ENCODE measurements at regions not wholly inside any gene's neighbourhood (a gene's known extent, or its start where the extent isn't known, plus 50 kb on each side); places are given as distances from the start of the nearest gene placed in this dataset.
A peak's percentile ranks its signal among the peaks of the same experiment; 100 is the strongest.
"Not testable (repeated sequence)": the region's sequence is repeated elsewhere in the genome, so short reads cannot be mapped to it uniquely, and the experiment has no call there.

GRCh38 chr14:29391231-29391630 lies 536.4 kb downstream of the PRKD1 start:
- no peak for ATAC-seq
- no peak for DNase-seq
- intact Hi-C loops (cut with DNase I): no loop called here

DNA sequence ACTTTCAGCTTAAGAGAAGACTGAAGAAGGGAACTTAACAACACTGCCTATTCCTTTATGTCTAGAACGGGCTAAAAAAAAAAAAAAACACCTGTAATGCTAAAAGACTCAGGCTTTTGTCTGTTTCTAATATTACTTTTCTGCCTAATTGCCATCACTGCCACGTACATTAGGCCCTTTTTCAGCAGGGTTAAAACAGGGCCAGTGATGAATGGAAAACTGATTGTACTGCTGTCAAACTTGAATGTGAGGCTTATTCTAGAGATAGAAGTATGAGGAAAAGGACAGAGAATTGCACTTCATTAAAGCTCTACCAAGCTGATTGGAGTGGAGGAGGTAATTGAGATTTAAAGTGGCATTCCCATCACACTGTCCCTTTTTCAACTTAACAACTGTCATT lies 535.8 kb downstream of the PRKD1 start:
- ATAC-seq (no peak), DNase-seq (no peak)
- intact Hi-C loops (cut with DNase I): no loop called here

DNA sequence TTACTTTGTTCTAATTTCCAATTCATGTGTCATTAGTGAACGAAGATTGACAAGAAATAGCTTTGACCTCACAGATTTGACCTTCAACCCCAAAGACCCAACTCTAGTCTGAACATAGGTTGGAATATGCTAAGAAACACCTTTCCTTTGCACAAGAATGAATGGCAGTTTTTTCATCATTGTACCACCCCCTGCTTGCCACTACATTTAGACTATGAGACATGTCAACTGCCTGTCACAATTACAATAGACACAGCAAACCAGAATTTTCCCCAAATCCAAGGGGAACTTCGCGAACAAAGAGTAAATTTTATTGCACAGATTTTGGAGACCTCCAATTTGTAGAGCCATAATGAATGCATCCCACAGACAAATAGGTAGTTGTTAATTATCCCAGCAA lies 535.4 kb downstream of the PRKD1 start:
- intact Hi-C loops (cut with DNase I): no loop called here
- DNase-seq: no peak
- ATAC-seq: no peak

DNA sequence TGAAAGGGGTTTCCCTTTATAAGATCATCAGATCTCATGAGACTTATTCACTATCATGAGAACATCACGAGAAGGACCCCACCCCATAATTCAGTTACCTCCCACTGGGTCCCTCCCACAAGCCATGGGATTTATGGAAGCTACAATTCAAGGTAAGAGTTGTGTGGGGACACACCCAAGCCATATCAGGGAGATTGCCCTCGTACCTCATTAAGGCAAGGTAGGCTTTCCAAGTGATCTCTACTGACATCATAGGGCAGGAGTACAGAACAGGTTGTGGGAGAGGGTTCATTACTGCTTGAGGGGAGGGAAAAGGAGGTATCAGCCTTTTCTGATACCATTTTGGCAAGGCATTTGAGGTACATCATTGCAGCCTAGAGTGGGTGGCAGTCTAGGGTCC lies 524.6 kb downstream of the PRKD1 start:
- intact Hi-C loops (cut with DNase I): no loop called here
- ATAC-seq (no peak), DNase-seq (no peak)

GRCh38 chr14:29410581-29410980 lies 517.1 kb downstream of the PRKD1 start:
- no peak for DNase-seq
- intact Hi-C loops (cut with DNase I): no loop called here
- no peak for ATAC-seq

DNA sequence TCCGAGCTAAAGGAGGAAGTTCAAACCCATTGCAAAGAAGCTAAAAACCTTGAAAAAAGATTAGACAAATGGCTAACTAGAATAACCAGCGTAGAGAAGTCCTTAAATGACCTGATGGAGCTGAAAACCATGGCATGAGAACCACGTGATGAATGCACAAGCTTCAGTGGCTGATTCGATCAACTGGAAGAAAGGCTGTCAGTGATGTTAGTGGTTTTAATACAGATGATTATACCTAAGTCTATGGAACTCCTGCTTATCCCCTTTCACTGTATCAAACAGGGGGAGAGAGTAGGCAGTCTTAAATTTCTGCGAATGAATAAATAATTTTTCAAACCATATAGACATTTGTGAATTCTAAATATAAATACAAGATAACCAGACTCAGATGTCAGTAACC lies 512.7 kb downstream of the PRKD1 start:
- ATAC-seq; DNase-seq; intact Hi-C loops (cut with DNase I): not testable (repeated sequence)

GRCh38 chr14:29419736-29420135 lies 507.9 kb downstream of the PRKD1 start:
- ATAC-seq: no peak
- no peak for DNase-seq

GRCh38 chr14:29421156-29421728 lies 506.4 kb downstream of the PRKD1 start:
- no peak for DNase-seq
- intact Hi-C loops (cut with DNase I): no loop called here
- no peak for ATAC-seq

More at GRCh38 chr14:29419736-29420135, 507.9 kb downstream of the PRKD1 start:
- intact Hi-C loops (cut with DNase I): no loop called here

DNA sequence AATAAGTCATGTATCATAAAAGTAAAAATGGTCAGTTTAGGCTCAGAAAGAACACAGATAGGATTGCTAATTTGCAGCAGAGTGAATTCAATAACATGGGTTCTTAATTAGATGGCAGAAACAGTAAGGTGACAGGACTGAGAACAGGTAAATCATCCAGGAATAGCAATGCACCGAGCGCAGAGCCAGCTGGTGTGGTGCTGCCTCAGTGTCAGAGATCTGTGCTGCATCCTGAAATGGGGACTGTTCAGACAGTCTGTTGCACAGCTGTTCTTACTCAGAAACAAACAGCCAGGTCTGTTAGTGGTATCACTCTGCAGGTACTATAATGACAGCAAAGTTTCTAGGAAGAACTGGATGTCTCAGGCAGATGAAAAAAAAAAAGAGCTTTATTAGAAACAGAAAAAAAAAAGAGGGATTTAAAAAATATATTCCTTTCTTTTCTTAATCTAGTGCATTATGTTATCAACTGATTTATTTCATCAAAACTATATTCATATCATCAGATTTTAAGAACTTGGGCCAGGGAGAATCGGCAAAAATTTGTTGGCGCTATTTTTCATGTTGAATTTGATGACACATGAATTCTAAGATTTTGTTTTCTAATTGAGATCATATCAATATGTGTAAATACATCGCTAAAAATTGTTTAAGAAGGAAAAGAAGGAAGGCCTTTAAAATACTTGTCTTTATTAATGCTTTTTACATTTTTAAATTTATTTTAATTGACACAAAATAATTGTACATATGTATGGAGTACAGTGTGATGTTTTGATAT lies 501.8 kb downstream of the PRKD1 start:
- DNase-seq (no peak), ATAC-seq (no peak)
- intact Hi-C loops (cut with DNase I): no loop called here

GRCh38 chr14:29442696-29443095 lies 485.0 kb downstream of the PRKD1 start:
- no peak for DNase-seq
- intact Hi-C loops (cut with DNase I): no loop called here
- ATAC-seq: peak in 1 of 2 donors; percentile 37

- ATAC-seq (no peak), DNase-seq (no peak)
- intact Hi-C loops (cut with DNase I): no loop called here
Observed at GRCh38 chr14:29444216-29444615, 483.4 kb downstream of the PRKD1 start.

DNA sequence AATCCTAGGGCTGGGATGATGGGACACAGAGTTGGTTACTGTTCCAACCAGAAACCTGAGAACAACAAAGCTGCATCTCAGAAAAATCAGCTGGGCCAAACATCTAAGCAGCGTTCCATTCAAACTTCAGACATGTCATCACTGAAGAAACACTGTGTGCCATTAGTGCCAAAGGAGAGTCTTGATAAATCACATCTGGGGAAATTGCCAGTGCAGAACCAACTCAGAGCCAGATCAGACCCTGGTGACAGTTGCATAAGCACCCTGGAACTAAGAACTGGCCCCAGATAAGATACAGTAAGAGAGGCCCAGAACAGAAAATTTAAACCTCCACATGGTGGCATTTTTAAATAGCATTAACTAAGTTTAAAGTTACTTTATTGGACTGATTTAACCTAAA lies 482.8 kb downstream of the PRKD1 start:
- DNase-seq: no peak
- intact Hi-C loops (cut with DNase I): no loop called here
- peak; percentile 67 to 71 for ATAC-seq

GRCh38 chr14:29446971-29447370 lies 480.7 kb downstream of the PRKD1 start:
- DNase-seq: no peak
- intact Hi-C loops (cut with DNase I): no loop called here
- ATAC-seq: no peak

- intact Hi-C loops (cut with DNase I): no loop called here
- no peak for ATAC-seq
- DNase-seq: no peak
Observed at GRCh38 chr14:29451941-29452340, 475.7 kb downstream of the PRKD1 start.

DNA sequence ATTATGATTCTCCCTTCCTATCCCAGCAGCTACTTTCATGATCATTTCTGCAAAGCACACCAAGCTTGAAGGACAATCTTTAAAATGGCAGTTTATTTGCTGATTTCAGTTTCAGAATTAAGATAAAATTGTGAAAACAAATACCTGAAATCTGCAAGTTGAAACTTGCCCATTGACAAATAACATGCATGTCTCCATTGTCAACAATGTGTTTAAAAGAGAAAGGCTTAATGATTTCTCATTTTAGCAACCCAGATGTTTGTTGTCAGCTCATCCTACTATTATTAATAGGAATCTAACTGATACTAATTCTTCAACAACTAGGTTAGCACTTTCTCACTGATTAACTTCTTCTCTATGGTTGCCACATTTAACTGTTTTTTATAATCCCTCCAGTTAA lies 474.6 kb downstream of the PRKD1 start:
- no peak for ATAC-seq
- intact Hi-C loops (cut with DNase I): no loop called here

DNA sequence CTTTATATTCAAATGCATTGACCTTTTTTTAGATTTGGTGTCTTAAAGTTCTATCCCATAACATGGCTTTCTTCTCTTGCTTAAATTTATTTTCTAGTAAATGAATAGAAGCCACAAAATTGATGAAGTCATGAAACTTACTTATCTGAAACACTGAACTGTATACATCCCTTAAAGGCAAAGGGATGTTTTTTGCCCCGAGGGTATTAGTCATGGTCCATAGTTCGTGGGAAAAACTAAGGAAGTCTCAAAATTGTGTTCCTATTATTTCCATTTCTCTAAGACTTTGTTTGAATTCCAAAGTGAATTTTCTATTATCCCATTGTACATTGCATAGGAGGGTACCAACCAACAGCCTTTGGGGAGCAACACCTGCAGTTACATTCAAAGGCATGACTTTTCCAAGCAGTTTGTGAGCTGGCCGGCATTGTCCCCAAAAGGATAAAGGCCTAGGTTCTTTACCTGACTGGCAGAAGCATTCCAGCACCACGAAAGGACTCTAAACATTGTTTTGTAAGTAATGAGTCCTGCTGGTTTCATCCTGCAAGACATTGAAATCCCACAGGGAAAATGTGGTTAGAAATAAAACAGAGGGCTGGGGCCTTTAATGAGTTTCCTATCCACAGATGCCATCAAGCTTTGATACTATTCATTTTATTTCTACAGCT lies 473.5 kb downstream of the PRKD1 start:
- ATAC-seq (no peak), DNase-seq (no peak)
- intact Hi-C loops (cut with DNase I): no loop called here

More for the DNA sequence above, 474.6 kb downstream of the PRKD1 start:
- no peak for DNase-seq

GRCh38 chr14:29458547-29458946 lies 469.1 kb downstream of the PRKD1 start:
- intact Hi-C loops (cut with DNase I): no loop called here
- no peak for DNase-seq
- ATAC-seq: no peak

DNA sequence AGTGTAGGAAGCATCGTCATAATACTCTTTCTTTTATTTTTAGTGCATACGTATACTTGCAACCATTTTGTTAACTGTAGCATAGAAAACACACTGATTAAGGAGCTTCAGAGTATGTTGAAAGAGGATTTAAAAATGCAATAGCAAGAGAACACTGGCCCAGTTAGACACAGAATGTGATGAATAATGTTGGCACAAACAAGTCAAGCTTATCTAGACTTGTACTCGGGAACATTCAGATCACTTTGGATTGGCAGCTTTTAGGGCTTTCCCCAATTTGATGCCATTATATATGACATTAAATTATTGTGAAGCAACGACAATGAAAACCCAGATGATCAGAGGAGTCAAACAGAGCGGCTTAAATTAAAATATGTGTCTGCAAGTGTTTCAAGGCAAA lies 468.1 kb downstream of the PRKD1 start:
- no peak for DNase-seq
- intact Hi-C loops (cut with DNase I): no loop called here
- no peak for ATAC-seq

- ATAC-seq (no peak), DNase-seq (no peak)
- intact Hi-C loops (cut with DNase I): no loop called here
Observed at GRCh38 chr14:29459969-29460560, 467.6 kb downstream of the PRKD1 start.

DNA sequence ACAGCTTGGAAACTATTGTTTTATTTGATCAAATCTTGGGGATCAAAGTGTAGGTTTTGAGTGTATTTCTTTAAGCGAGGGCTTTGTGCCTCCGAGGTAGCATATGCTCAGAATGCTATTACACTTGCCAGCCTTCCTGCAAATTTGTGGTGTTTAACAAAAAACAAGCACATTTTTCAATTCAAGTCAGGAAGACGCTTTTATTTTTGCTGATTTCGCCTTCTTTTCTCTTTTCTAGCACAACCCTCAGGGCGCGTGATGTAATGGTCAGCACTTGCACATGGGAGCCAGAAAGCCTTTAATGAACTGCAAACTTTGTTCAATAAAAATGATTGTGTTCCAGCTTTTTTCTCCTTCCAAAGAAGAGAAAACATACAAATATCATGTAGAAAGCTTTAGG lies 466.5 kb downstream of the PRKD1 start:
- DNase-seq (no peak), ATAC-seq (no peak)
- intact Hi-C loops (cut with DNase I): no loop called here

Data from left cardiac atrium (tissue), 4 donors.